22Rv1 (cell line): ENCODE measurements at regions not wholly inside any gene's neighbourhood (a gene's known extent, or its start where the extent isn't known, plus 50 kb on each side); places are given as distances from the start of the nearest gene placed in this dataset.
"Not testable (repeated sequence)": the region's sequence is repeated elsewhere in the genome, so short reads cannot be mapped to it uniquely, and the experiment has no call there.

Experiments
- CTCF ChIP-seq: fragments of 450-650 bp; IDR thresholded peaks from 2 replicates; pipeline ENCODE4 v1.5.1; 2017; ENCODE audit warnings: mild to moderate bottlenecking
- ZFX ChIP-seq: fragments of 450-650 bp; IDR thresholded peaks from 2 replicates; pipeline ENCODE4 v1.6.1; 2017; ENCODE audit warnings: antibody characterized with exemption, borderline replicate concordance

- not testable (repeated sequence) for TF ChIP-seq CTCF, ZFX
Measured at GRCh38 chr1:109857702-109858101, 52.9 kb upstream of the CSF1 start.
